Cardiac fibroblast (primary cell): ENCODE measurements at regions not wholly inside any gene's neighbourhood (a gene's known extent, or its start where the extent isn't known, plus 50 kb on each side); places are given as distances from the start of the nearest gene placed in this dataset.
"Not testable (repeated sequence)": the region's sequence is repeated elsewhere in the genome, so short reads cannot be mapped to it uniquely, and the experiment has no call there.

Experiments used
- DNase-seq, 2 donors: peaks; one replicate each; pipeline versions ENCODE4 v3.0.0 to v3.0.0-alpha.2; 2010; ENCODE audit warnings: low read depth in 2 of 2
- H3K4me3 ChIP-seq, 2 donors: replicated peaks in 1 of 2; 1 replicate in 1 of 2; 2 replicates in 1 of 2; pipeline ENCODE4 v1.5.1; 2011; ENCODE audit warnings: low read depth in 2 of 2, low read length in 2 of 2, mild to moderate bottlenecking in 2 of 2, moderate library complexity in 1 of 2
- CTCF ChIP-seq: IDR thresholded peaks from one replicate; pipeline ENCODE4 v1.5.1; 2011; ENCODE audit warnings: low read depth, mild to moderate bottlenecking, low read length, inconsistent platforms

GRCh38 chr4:140223056-140223810 lies 69.2 kb upstream of the MAML3 start:
- peak; percentile 45 to 68 for DNase-seq
- no peak for TF ChIP-seq CTCF
- no peak overlapping the region for H3K4me3 ChIP-seq

DNA sequence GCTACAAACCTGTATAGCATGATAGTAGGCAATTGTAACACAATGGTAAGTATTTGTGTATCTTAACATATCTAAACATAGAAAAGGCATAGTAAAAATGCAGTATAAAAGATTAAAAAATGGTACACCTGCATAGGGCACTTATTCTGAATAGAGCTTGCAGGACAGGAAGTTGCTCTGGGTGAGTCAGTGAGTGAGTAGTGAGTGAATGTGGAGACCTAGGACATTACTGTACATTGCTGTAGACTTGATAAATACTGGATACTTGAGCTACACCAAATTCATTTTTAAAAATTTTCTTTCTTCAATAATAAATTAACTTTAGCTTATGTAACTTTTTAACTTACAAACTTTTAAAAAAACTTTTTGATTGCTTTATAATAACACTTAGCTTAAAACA lies 68.2 kb upstream of the MAML3 start:
- H3K4me3 ChIP-seq: no peak overlapping the region
- TF ChIP-seq CTCF: no peak
- peak in 1 of 2 donors; percentile 75 for DNase-seq

GRCh38 chr4:140220058-140220457 lies 66.1 kb upstream of the MAML3 start:
- TF ChIP-seq CTCF: no peak
- DNase-seq: no peak
- H3K4me3 ChIP-seq: no peak overlapping the region

DNA sequence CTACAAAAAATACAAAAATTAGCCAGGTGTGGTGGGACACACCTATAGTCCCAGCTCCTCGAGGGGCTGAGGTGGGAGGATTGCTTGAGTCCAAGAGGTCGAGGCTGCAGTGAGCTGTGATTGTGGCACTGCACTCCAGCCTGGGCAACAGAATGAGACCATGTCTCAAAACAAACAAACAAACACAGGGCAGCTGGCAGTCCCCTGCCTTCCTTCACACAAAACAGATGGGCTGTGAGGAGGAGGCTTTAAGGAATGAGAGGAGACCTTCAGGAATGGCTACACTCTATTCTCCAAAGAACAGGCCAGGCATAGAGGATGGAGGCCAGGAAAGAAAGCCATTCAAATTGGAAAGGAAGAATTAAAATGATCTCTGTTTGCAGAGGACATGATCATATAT lies 65.6 kb upstream of the MAML3 start:
- no peak for TF ChIP-seq CTCF
- no peak for DNase-seq
- no peak overlapping the region for H3K4me3 ChIP-seq

DNA sequence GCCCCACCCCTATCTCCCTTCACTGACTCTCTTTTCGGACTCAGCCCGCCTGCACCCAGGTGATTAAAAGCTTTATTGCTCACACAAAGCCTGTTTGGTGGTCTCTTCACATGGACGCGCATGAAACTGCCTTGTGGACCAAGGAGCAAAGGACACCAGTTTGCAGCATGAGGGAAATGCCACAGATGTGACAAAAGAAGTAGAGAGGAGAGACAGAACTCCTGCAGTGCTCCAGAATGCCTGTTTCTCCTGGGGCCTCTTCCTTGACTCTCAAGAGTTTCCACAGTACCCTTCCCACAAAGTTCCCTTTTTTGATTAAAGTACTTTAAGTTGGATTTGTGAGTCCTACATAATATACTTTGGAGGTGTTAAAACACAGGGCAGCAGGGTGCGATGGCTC lies 65.1 kb upstream of the MAML3 start:
- DNase-seq, H3K4me3 ChIP-seq: not testable (repeated sequence)

DNA sequence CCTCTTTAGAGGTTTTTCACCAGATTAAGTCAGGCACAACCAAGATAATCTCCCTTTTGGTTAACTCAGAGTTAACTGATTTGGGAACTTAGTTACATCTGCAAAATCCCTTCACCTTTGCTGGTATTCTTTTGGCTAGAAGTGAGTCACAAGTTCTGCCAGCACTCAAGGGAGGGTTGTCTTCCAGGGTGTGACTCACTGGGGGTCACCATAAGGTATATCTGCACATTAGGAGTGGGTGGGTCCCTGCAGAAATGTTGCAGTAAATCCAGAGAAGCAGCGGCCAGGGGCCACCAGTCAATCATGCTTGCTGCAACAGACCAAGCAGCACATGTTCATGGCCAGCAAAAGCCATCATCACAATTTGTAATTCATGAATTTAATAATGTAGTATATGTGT lies 59.8 kb upstream of the MAML3 start:
- DNase-seq: peak in 1 of 2 donors; percentile 37
- TF ChIP-seq CTCF: no peak
- H3K4me3 ChIP-seq: no peak overlapping the region

- no peak for TF ChIP-seq CTCF
These were observed 59.1 kb upstream of the MAML3 start for GRCh38 chr4:140213116-140213515.

More at GRCh38 chr4:140213116-140213515, 59.1 kb upstream of the MAML3 start:
- H3K4me3 ChIP-seq: no peak overlapping the region
- no peak for DNase-seq
